Sigmoid colon (tissue), 6 donors: ENCODE measurements at regions not wholly inside any gene's neighbourhood (a gene's known extent, or its start where the extent isn't known, plus 50 kb on each side); places are given as distances from the start of the nearest gene placed in this dataset.

ENCODE experiments used
- DNase-seq: peaks from one replicate; pipeline ENCODE4 v3.0.0-alpha.2; 2019
- H3K27ac ChIP-seq, 4 donors: fragments of 200-600 bp; sonication (generic); one replicate each; pipeline ENCODE4 v1.5.1; 2016 to 2019; ENCODE audit warnings: mild to moderate bottlenecking in 1 of 4
- H3K27me3 ChIP-seq, 3 donors: fragments of 200-600 bp; sonication (generic); one replicate each; pipeline ENCODE4 v1.5.1; 2019; ENCODE audit warnings: mild to moderate bottlenecking in 1 of 3
- H3K36me3 ChIP-seq, 4 donors: fragments of 200-600 bp; sonication (generic); one replicate each; pipeline ENCODE4 v1.5.1; 2016 to 2019
- H3K4me1 ChIP-seq, 4 donors: fragments of 200-600 bp; sonication (generic); one replicate each; pipeline ENCODE4 v1.5.1; 2017 to 2019
- H3K4me3 ChIP-seq, 4 donors: fragments of 200-600 bp; sonication (generic); one replicate each; pipeline ENCODE4 v1.5.1; 2017 to 2019; ENCODE audit warnings: mild to moderate bottlenecking in 2 of 4, moderate library complexity in 1 of 4
- H3K9me3 ChIP-seq, 4 donors: fragments of 200-600 bp in 3 of 4; sonication (generic) in 3 of 4; one replicate each; pipeline versions ENCODE4 v1.5.1 to v1.6.1; 2013 to 2019
- CTCF ChIP-seq, 4 experiments: fragments of 450-650 bp in 3 of 4; fragments of 200-600 bp in 1 of 4; IDR thresholded peaks; one replicate each; pipeline ENCODE4 v1.5.1; 2016 to 2019; ENCODE audit warnings: antibody characterized with exemption in 4 of 4, mild to moderate bottlenecking in 3 of 4, moderate library complexity in 2 of 4
- EP300 ChIP-seq, 4 donors: sonication (generic); formaldehyde crosslinking; IDR thresholded peaks; one replicate each; pipeline ENCODE4 v1.6.1; 2017; ENCODE audit warnings: antibody characterized with exemption in 4 of 4
- POLR2A ChIP-seq, 2 donors: fragments of 450-650 bp; IDR thresholded peaks; one replicate each; pipeline ENCODE4 v1.6.1; 2016; ENCODE audit warnings: antibody characterized with exemption in 2 of 2, mild to moderate bottlenecking in 2 of 2, moderate library complexity in 2 of 2
- POLR2AphosphoS5 ChIP-seq, 4 donors: sonication (generic); formaldehyde crosslinking; IDR thresholded peaks; one replicate each; pipeline ENCODE4 v1.6.1; 2017; ENCODE audit warnings: antibody characterized with exemption in 4 of 4
- WGBS, 2 donors: extraction: QIAGEN DNeasy Blood & Tissue Kit; methylation state at CpG; one replicate each; pipeline ENCODE4 v1.1.7; 2013; 5-methylcytosine and 5-hydroxymethylcytosine counted together
- intact Hi-C: fragments of 100-400 bp; cut with DNase I; formaldehyde crosslinking; loops from one replicate; pipeline ENCODE4 v1.15.1; 2023
- donor health status: healthy with polysubstance abuse.
- donor health status: healthy.

- H3K4me1 ChIP-seq: no peaks in the 10 kb centered on the region
- no peaks in the 10 kb centered on the region for H3K36me3 ChIP-seq
- H3K4me3 ChIP-seq: no peak overlapping the region
- intact Hi-C loops: no loop called here
- no peak for TF ChIP-seq POLR2AphosphoS5 (IDR thresholded peaks at IDR 0.05)
- TF ChIP-seq CTCF (IDR thresholded peaks at IDR 0.05): no peak
- no peak for TF ChIP-seq POLR2A (IDR thresholded peaks at IDR 0.05)
- TF ChIP-seq EP300 (IDR thresholded peaks at IDR 0.05): no peak
- H3K9me3 ChIP-seq: no peaks in the 10 kb centered on the region
- 88 to 89% methylated on average over 8 of the region's 8 CpGs for WGBS, 2 donors
- H3K27ac ChIP-seq: no peak overlapping the region
- DNase-seq: no peak
- no peaks in the 10 kb centered on the region for H3K27me3 ChIP-seq
These were observed 63.4 kb downstream of the KATNIP start for GRCh38 chr16:27613238-27613791.

- Histone ChIP-seq H3K4me1 (no peaks in the 10 kb centered on the region), H3K27me3 (no peaks in the 10 kb centered on the region), H3K9me3 (no peaks in the 10 kb centered on the region), H3K4me3 (no peak overlapping the region), H3K36me3 (peaks cover 0 to 3% (median 0%) of the 10 kb centered on the region in 4 donors), H3K27ac (no peak overlapping the region)
- intact Hi-C loops: no loop called here
- no peak for TF ChIP-seq EP300 (IDR thresholded peaks at IDR 0.05)
- TF ChIP-seq CTCF (IDR thresholded peaks at IDR 0.05): no peak
- DNase-seq: no peak
- WGBS, 2 donors: 92 to 94% methylated on average over 4 of the region's 4 CpGs
These were observed 67.7 kb downstream of the KATNIP start for GRCh38 chr16:27617665-27618064.

- Histone ChIP-seq H3K9me3 (no peaks in the 10 kb centered on the region), H3K27ac (no peak overlapping the region), H3K4me3 (no peak overlapping the region), H3K36me3 (peaks cover 0 to 3% (median 0%) of the 10 kb centered on the region in 4 donors), H3K4me1 (no peaks in the 10 kb centered on the region), H3K27me3 (no peaks in the 10 kb centered on the region)
- intact Hi-C loops: no loop called here
- TF ChIP-seq POLR2A (IDR thresholded peaks at IDR 0.05): no peak
- no peak for TF ChIP-seq POLR2AphosphoS5 (IDR thresholded peaks at IDR 0.05)
- TF ChIP-seq CTCF (IDR thresholded peaks at IDR 0.05): no peak
- no peak for TF ChIP-seq EP300 (IDR thresholded peaks at IDR 0.05)
- WGBS, 2 donors: 94 to 95% methylated on average over 15 of the region's 15 CpGs
- no peak for DNase-seq
These were observed 68.2 kb downstream of the KATNIP start for GRCh38 chr16:27618165-27618564.

- Histone ChIP-seq H3K4me1 (no peaks in the 10 kb centered on the region), H3K9me3 (no peaks in the 10 kb centered on the region), H3K27me3 (no peaks in the 10 kb centered on the region), H3K36me3 (peaks cover 0 to 3% (median 0%) of the 10 kb centered on the region in 4 donors), H3K4me3 (no peak overlapping the region), H3K27ac (no peak overlapping the region)
- intact Hi-C loops: no loop called here
- no peak for TF ChIP-seq POLR2A (IDR thresholded peaks at IDR 0.05)
- 85 to 89% methylated on average over 7 of the region's 7 CpGs for WGBS, 2 donors
- no peak for DNase-seq
These were observed 68.8 kb downstream of the KATNIP start for GRCh38 chr16:27618606-27619327.

- Histone ChIP-seq H3K4me3 (no peak overlapping the region), H3K4me1 (peaks cover 0 to 9% (median 7%) of the 10 kb centered on the region in 4 donors), H3K27me3 (no peaks in the 10 kb centered on the region), H3K9me3 (no peaks in the 10 kb centered on the region), H3K27ac (no peak overlapping the region), H3K36me3 (peaks cover 0 to 3% (median 0%) of the 10 kb centered on the region in 4 donors)
- intact Hi-C loops: no loop called here
- 82 to 93% methylated on average over 4 of the region's 4 CpGs for WGBS, 2 donors
- DNase-seq: no peak
- TF ChIP-seq EP300 (IDR thresholded peaks at IDR 0.05): no peak
- no peak for TF ChIP-seq CTCF (IDR thresholded peaks at IDR 0.05)
- TF ChIP-seq POLR2A (IDR thresholded peaks at IDR 0.05): no peak
- TF ChIP-seq POLR2AphosphoS5 (IDR thresholded peaks at IDR 0.05): no peak
These were observed 70.6 kb downstream of the KATNIP start for GRCh38 chr16:27620541-27620940.
